Fibroblast of pulmonary artery (primary cell): ENCODE measurements at regions not wholly inside any gene's neighbourhood (a gene's known extent, or its start where the extent isn't known, plus 50 kb on each side); places are given as distances from the start of the nearest gene placed in this dataset.

Experiments
- DNase-seq: peaks from one replicate; pipeline ENCODE4 v3.0.0-alpha.2; 2010; ENCODE audit warnings: low read depth
- H3K4me3 ChIP-seq: replicated peaks from 2 replicates; pipeline ENCODE4 v1.5.1; 2011; ENCODE audit warnings: low read depth, mild to moderate bottlenecking, control low read depth, low read length, moderate library complexity
- CTCF ChIP-seq: IDR thresholded peaks from 2 replicates; pipeline ENCODE4 v1.5.1; 2011; ENCODE audit warnings: mild to moderate bottlenecking, control low read depth, low read length, inconsistent platforms; ENCODE audit errors: missing control alignments

- DNase-seq: no peak
Measured at GRCh38 chr15:69830876-69831275, 266.8 kb downstream of the TLE3 start.

GRCh38 chr15:69834267-69834666 is 263.4 kb downstream of the TLE3 start:
- no peak for TF ChIP-seq CTCF
- no peak overlapping the region for H3K4me3 ChIP-seq
- no peak for DNase-seq

More at GRCh38 chr15:69830876-69831275, 266.8 kb downstream of the TLE3 start:
- TF ChIP-seq CTCF: no peak
- H3K4me3 ChIP-seq: no peak overlapping the region

- TF ChIP-seq CTCF: no peak
- H3K4me3 ChIP-seq: no peak overlapping the region
- no peak for DNase-seq
Measured at GRCh38 chr15:69834761-69835160, 263.0 kb downstream of the TLE3 start.

GRCh38 chr15:69836048-69836447 is 261.7 kb downstream of the TLE3 start:
- H3K4me3 ChIP-seq: no peak overlapping the region
- TF ChIP-seq CTCF: no peak
- no peak for DNase-seq

- DNase-seq: no peak
- no peak overlapping the region for H3K4me3 ChIP-seq
- no peak for TF ChIP-seq CTCF
Measured at GRCh38 chr15:69836526-69837230, 261.0 kb downstream of the TLE3 start.

GRCh38 chr15:69838338-69838737 is 259.4 kb downstream of the TLE3 start:
- H3K4me3 ChIP-seq: no peak overlapping the region
- TF ChIP-seq CTCF: no peak
- DNase-seq: no peak

- TF ChIP-seq CTCF: no peak
- no peak for DNase-seq
- no peak overlapping the region for H3K4me3 ChIP-seq
Measured at GRCh38 chr15:69838994-69839393, 258.7 kb downstream of the TLE3 start.
